HL-60/S4 (cell line): ENCODE measurements at regions not wholly inside any gene's neighbourhood (a gene's known extent, or its start where the extent isn't known, plus 50 kb on each side); places are given as distances from the start of the nearest gene placed in this dataset.
"Not testable (repeated sequence)": the region's sequence is repeated elsewhere in the genome, so short reads cannot be mapped to it uniquely, and the experiment has no call there.

Experiments used
- in situ Hi-C: fragments of 300-500 bp; cut with MboI; formaldehyde crosslinking; loops from 2 replicates; pipeline ENCODE4 v1.14.3; 2022; ENCODE audit warnings: low sequenced_read_pairs

DNA sequence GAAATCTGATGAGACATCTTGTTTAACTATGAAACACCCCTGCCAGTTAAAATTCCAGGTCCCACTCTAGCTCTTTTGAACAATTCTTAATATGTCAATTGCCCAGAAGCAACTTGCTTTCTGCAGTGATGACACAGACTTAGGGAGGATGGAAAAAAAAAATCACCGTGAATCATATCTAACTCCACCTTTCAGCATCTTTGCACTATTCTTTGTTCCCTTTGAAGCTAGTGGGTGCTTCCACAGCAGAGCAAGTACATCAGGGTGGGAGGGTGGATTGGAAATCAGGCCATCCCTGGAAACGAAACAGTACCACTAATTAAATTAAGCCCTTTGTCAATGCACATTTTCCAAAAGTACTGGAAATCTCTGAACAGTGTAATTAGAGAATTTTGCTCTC, 324.3 kb upstream of the MEIS1 start:
- in situ Hi-C loops, result no loop called here

DNA sequence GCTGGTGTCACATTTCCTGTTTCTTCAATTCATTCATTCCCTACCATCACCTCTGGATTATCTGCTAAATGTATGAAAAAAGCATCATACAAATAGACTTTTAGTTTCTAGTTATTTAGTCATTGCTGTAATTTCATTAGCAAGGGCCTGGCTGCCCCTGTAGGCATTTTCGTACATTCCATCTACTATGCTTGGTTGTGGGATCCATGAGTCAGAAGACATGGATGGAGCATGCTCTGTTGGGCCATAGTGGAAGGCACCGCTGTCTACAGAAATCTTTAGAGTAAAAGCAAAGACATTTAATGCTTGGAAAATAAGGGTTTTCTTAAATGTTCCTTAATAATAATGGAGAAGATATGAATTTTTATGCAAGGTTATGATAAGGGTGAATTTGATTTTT, 324.8 kb upstream of the MEIS1 start:
- in situ Hi-C loops, result no loop called here

DNA sequence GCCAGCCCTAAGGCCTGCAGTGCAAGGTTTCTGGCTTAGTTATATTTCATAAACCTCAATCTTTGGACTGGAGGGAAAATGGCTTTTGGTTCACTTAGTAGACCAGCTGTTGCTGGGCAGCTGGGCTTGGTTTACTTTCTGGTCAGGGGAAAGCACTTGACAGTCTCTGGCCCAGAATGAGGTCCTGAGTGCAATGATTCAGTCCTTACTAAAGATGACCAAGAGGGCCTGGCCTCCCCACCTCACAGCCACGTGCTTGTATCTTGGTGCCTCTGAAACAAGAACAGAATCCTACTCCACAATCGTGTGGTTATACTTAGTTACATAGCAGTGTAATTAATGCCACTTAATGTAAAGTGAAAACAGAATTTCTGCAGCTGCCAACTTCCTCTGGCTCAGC, 325.5 kb upstream of the MEIS1 start:
- in situ Hi-C loops, result no loop called here

DNA sequence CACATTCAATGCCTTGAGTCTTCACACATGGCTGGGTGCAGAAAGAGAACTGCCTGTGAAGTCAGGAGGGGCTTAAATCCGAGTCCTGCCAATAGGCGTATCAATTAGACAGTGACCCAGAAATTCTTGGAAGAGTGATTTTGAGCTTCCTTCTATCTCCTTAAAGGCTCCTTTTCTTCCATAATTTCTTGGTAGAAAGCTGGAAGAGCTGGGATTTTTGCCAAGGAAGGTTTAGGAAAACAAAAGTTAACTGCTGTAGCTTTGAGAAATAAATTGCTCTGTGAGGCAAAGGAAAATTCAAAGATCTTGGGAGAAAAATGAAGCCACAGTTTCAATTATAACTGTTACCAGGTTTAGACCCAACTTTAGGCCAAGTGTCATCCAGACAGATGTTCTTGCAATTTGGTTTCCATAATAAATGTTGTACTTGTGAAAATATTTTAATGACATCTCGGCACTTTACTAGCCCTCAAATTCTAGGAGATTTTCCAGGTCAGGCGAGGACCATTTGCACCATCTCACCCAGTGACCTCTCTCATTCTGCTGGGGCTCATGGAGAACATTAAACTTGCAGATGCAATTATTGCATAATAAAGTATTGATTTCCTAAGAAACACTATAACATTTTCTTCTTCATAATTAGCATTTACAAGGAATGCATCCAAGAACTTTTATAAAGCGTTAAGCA, 329.7 kb upstream of the MEIS1 start:
- in situ Hi-C loops, result no loop called here

DNA sequence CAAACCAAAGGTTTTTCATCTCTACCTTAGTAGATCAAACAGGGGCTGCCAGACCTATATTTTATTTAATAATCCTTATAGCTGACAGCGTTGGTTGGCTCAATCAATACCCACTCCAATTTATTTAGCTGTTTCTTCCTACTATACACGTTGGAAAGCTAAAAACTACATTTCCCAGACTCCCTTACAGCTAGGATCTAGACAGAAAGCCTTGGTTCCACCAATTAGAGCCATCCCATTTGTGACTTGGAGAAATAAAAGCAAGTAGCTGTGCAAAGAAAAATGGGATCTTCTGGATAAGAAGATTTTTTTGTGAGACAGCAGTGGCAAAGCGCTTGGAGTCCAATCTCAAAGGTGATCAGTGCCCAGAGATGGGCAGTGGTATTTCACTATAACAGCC, 331.3 kb upstream of the MEIS1 start:
- in situ Hi-C loops, result no loop called here

DNA sequence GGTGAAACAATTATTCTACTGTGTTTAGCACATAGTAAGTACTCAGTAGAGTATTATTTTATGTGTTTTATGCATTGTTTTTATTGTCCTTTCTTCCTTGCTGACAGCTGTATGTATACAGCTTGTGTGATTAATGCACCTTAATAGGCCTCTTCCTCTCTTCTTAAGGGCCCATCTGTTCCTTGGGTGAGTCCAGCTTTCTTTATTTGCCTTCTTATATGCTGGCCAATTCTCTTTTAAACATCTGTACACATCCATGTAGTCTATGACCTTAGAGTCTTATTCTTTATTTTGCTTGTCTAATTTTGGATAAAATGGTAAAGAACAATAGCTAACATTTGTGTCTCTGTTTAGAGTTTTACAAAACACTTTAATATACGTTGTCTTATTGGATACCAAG, 333.7 kb upstream of the MEIS1 start:
- in situ Hi-C loops, result no loop called here

DNA sequence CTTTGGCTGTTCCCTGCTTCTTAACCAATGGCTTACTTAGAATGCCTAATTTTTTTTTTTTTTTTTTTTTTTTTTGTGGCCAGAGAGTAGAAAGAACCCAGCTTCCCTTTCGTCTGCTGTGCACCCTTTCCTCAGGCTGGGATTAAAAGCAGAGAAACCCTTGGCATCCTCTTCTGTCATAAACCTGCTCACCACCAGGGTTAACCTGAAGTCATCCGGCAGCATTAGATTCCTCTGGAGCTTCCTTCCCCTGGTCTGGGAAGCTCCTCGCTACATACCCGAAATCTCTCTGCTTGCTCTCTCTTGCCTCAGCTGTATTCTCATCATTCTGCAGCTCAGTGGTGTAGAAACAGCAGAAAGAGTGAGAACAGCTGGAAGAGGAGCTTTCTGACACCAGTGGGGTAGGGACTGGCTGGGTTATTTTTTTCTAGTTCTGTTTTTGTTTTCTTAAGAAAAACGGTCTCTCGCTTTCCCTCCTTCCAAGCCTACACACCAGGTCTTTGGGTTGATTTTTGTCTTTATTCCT, 339.0 kb upstream of the MEIS1 start:
- in situ Hi-C loops, result no loop called here

DNA sequence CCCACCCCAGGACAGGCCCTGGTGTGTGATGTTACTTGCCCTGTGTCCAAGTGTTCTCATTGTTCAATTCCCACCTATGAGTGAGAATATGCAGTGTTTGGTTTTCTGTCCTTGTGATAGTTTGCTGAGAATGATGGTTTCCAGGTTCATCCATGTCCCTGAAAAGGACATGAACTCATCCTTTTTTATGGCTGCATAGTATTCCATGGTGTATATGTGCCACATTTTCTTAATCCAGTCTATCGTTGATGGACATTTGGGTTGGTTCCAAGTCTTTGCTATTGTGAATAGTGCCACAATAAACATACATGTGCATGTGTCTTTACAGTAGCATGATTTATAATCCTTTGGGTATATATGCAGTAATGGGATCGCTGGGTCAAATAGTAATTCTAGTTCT, 340.2 kb upstream of the MEIS1 start:
- in situ Hi-C loops, result not testable (repeated sequence)

DNA sequence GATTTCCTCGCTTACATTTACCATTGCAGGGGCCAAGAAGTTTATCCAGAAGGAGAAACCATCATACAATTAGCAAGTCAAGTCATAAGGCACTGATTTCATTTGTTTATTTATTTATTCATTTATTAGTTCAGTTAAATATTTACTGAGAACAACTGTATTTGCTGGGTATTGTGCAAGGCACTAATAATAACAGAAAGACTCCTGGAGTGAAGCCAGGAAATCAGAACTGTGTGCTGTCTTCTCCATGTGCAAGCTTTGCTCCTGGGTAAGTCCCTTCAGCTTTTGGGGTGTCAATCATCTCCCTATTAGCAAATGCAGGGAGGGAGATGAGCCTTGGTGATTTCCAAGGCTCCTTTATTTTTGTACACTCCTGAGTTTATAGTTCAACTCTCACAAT, 341.6 kb upstream of the MEIS1 start:
- in situ Hi-C loops, result no loop called here

DNA sequence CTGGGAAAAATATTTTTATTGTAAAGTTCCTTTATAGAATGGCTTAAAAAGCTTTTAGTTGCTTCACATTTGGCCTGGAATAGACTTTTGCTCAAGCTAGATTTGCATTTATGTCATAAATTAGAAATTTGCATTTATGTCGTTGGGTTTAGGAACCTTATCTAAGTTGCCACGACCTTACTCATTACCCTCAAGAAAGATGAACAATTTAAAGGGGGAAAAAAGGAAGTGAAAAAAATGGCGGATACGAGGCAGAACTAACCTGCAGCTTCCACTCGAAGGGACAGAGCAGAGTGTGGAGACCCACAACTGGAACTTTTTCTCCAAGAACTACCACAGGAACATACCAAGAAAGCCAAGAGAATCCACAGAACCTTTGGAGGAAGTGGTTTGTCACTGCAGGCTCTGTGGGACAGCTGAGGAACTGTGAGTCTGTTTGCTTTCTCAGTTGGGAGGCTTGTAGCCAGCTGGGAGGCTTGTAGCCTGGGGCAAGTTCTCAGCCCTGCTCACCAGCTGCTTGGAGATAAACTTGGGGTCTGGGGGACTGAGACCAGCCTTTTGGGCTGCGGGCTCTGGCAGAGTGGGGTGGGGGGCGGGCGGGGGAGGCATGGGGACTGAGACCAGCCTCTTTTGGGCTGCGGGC, 349.9 kb upstream of the MEIS1 start:
- in situ Hi-C loops, result no loop called here

DNA sequence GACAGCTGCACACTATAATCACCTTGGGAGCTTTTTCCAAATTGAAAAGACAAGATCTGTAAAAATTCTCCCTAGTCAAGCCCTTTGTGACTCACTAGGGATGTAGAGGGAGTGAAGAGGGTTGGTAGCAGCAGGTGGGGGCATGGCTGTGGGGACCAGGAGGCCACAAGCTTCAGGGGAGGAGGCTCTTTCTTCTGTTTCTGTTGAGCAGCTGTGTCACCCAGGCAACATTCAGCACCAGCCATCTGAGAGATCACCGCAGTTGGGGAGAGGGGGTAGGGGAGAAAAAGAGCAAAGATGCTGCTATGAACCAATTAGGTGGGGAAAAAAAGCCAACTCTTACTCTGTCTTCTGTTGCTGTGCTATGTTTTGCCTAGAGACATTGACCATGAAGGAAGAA, 352.3 kb upstream of the MEIS1 start:
- in situ Hi-C loops, result no loop called here

DNA sequence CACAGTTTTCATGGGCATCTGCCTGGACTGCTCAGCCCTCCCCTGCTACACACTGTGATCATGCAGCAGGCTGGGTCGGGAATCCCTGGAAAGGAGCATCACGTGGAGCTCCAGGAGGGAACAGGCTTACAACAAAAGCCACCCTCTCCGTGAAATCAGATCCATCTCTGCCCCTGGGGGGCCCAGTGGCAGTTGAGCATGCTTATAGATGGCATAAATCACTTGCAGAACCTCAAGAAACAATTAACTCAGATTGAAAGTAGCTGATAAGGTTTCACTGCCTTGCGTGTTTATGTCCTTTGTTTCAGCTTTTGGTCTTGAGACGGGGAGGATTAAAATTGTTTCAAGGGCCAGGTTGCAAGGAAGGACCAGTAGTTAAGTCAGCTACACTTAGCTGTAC, 354.8 kb upstream of the MEIS1 start:
- in situ Hi-C loops, result no loop called here

DNA sequence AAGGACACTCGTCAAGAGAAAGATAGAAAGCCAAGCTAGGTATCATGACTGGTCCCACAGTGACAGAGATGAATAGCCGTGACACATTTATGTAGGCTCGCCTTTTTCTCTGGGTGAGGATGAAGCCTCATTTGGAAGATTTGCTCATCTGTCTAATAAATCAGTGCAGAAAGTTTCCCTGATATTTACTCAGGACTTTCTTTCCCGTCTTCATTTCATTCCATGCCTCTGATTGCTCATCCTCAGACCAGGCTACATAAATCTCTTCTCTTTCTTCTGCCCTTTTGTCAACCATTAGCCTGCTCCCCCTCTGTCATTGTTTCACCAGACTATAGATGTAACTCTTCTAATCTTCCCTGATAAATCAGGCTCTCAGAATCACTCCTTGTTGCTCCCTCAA, 361.8 kb upstream of the MEIS1 start:
- in situ Hi-C loops, result no loop called here

DNA sequence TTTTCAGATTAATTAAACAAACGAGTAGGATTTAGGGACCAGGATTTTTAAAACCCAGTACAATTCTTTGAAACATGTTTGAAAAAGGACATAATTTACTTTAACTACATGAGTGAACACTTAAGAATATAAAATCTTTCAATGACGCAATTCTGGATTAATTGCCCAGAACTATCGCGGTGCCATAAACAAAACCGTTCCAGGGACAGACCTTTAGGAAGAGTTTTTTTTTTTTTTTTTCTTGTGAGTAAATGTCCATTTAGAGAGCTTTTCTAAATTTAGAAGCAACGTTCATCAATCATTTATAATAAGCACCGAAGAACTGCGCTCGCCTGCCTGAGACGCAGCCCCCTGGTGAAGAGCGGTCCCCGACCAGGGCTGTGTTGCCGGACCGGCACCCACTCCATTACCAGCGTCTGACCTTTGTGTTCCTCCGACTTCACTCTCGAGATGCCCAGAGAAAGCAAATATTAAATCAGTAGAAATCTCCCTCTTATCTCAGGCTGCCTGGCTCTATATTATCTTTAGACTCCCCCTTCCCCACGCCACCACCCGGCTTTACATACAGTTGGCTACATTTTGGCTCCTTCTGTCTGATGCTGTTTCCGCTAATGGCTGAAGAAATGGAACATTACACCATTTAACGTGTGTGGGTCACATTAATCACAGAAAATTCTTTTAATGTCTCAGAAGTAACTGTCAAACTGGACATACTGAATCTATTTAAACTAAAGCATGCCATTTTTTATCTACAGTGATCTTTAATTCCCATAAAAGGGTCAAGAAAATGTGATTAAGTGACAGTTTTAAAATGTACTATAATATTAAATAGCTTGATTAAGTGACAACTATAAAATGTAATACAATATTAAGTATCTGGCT, 364.0 kb upstream of the MEIS1 start:
- in situ Hi-C loops, result no loop called here

DNA sequence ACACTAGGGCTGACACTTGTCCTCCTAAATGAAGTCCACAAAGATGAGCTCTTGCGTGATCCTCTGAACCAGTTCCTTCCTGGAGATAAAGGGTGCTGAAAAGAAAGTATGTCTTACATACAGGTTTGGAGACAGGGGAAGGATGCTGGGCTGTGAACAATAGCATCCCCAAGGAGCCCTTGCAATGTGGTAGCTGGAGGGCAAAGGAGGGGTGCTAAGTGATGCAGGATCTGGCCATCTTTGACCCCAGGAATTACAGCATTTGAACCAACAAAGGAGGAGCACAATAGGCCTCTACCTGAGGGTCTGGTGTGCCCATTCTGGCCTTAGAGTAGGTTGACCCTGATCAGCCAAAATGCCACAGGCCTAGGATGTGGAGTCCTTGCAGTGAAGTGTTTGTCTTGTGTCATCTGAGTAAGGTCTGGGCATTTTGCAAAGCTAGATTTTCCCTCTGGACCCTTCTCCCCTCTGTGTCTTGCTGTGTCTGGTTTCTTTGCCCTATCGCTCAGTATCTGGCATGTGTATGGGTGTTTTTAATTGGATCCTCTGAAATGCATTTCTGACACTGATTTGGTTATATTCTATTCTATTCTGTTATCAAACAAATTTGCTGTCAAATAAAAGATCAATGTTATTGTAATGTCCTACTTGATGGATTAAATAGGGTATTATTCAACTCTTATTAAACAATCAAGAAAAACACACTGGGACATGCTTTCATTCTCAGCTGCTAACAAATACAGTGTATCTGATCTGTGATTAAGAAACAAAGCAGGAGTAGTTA, 364.8 kb upstream of the MEIS1 start:
- in situ Hi-C loops, result no loop called here

DNA sequence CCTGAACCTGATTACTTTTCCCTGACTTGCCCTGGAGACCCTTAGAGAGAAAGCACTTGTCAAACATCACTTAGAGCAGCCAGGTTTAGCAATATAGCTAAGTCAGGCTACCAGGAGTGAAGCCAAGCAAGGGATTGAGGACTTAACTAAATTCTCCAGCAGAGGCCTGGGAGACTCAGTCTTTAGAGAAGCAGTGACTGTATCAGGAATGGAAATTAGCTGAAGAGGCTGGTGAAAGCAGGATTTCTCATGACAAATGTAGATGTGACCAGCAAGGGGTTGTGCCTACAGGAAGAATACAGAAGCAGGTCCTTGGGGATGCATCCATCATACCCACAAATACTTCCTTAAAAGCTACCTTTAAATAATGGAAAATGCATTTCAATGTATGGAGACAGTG, 368.9 kb upstream of the MEIS1 start:
- in situ Hi-C loops, result no loop called here

DNA sequence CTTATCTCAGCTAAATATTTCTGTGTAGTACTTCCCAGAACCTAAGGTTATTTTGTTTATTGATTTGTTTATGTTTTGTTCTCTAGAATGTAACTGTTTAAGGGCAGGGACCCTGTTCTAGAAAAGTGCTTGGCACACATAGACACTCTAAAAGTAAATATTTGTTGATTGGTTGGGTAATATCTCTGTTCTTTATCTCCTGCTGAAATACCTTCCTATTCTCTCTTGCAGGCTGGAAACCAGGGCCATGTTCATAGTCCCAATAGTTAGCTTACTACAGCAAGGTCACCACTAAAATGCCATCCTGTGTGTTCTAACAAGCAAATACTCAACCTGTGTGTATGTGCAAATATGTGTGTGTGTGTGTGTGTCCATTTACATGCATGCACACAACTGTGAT, 375.6 kb upstream of the MEIS1 start:
- in situ Hi-C loops, result no loop called here

DNA sequence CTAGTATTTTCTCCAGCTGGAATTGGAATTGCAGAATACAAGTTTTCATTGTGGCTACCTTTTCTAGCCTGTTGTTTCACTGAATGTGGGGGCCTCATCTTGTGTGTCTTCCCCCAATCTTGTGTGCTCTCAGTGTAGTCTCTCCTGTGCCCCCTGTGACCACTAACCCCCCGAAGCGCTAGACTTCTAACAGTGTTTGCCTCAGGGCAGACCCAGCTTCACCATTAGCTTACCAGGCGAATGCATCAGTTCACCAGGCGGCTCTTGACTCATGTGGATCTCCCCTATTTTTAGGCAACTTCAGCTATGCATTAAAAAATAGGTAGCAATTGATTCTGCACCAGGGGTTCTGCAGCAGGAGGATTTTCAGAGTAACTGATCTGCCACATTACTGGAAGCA, 376.2 kb upstream of the MEIS1 start:
- in situ Hi-C loops, result no loop called here

DNA sequence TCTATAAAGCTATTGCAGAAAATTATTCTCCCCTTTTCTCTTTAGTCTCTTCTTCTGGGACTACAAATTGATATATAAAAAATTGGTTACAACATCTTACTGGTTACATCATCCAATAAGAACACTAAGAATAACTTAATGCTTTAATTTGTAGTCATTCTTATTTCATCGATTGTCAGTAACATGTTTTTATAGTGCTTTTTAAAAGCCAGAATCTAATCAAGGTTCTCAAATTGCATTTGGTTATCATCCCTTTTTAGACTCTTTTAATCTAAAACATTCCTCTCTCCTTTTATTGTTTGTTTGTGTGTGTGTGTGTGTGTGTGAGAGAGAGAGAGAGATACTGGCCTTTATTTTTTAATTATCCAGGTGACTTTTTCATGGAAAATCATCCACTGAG, 377.1 kb upstream of the MEIS1 start:
- in situ Hi-C loops, result no loop called here

DNA sequence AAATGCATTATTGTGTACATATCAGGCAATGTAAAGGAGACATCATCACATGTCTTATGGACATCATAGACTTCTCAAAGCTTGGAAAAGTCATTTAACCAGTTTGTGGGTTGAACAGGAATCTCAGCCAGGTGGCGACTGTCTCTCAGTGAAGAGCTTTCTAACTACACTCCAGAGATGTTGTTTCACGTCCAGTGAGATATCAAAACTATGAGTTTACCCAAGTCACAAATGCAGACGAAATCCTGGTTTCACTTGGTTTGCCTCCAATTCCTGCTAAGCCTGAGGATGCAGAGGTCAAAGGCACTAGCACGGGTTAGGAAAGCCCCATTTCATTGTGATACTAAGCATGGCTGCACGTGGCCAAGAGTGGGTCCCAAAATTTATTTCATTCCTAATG, 384.5 kb upstream of the MEIS1 start:
- in situ Hi-C loops, result no loop called here

DNA sequence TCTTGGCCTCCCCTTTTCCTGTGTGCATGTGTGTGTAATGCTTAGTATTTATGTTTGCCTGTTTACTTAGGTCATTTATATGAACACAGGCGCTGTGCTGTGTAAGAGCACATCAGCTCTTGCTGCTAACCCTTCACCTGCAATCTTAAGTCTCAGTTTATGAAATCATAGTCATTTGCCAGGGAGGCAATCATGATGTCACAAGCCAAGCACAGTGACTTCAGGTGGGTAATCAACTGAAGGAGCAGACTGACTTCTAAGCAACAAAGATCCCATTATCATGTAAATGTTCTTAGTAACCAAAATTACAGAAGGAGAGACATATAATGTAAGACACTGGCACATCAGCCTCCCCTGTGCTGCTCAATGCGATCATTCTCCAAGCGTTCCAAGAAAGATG, 386.3 kb upstream of the MEIS1 start:
- in situ Hi-C loops, result no loop called here
